Tibial nerve (tissue), 3 donors: ENCODE measurements at regions not wholly inside any gene's neighbourhood (a gene's known extent, or its start where the extent isn't known, plus 50 kb on each side); places are given as distances from the start of the nearest gene placed in this dataset.

ENCODE experiments used
- POLR2A ChIP-seq, 2 donors: fragments of 450-650 bp; IDR thresholded peaks; one replicate each; pipeline ENCODE4 v1.6.1; 2017; ENCODE audit warnings: antibody characterized with exemption in 2 of 2, mild to moderate bottlenecking in 2 of 2, moderate library complexity in 2 of 2
- TF ChIP-seq, protein P1 (sequence below), 5 experiments: fragments of 200-600 bp in 3 of 5; fragments of 450-650 bp in 2 of 5; sonication (generic) in 3 of 5; IDR thresholded peaks; one replicate each; pipeline ENCODE4 v1.5.1; 2016 to 2019; ENCODE audit warnings: antibody characterized with exemption in 5 of 5, mild to moderate bottlenecking in 3 of 5, moderate library complexity in 2 of 5

DNA sequence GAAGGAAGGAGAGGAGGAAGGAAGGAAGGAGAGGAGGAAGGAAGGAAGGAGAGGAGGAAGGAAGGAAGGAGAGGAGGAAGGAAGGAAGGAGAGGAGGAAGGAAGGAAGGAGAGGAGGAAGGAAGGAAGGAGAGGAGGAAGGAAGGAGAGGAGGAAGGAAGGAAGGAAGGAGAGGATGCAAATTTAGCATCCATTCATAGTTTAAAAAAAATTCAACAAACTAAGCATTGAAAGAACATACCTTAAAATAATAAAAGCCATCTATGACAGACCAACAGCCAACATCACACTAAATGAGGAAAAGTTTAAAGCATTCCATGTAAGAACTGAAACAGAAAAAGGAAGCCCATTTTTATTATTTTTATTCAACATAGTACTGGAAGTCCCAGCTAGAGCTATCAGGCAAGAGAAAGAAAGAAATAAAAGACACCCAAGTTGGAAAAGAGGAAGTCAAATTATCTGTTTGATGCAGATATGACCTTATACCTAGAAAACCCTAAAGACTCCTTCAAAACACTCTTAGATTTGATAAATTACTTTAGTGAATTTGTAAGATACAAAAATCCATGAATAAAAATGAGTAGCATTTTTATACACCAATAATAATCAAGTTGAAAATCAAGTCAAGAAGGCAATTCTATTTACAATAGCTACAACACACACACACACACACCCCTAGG, 52.2 kb upstream of the FXR1 start:
- TF ChIP-seq, protein P1, sequence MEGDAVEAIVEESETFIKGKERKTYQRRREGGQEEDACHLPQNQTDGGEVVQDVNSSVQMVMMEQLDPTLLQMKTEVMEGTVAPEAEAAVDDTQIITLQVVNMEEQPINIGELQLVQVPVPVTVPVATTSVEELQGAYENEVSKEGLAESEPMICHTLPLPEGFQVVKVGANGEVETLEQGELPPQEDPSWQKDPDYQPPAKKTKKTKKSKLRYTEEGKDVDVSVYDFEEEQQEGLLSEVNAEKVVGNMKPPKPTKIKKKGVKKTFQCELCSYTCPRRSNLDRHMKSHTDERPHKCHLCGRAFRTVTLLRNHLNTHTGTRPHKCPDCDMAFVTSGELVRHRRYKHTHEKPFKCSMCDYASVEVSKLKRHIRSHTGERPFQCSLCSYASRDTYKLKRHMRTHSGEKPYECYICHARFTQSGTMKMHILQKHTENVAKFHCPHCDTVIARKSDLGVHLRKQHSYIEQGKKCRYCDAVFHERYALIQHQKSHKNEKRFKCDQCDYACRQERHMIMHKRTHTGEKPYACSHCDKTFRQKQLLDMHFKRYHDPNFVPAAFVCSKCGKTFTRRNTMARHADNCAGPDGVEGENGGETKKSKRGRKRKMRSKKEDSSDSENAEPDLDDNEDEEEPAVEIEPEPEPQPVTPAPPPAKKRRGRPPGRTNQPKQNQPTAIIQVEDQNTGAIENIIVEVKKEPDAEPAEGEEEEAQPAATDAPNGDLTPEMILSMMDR (IDR thresholded peaks at IDR 0.05): no peak
- TF ChIP-seq POLR2A (IDR thresholded peaks at IDR 0.05): no peak
